HG03378 (cell line): ENCODE measurements at regions not wholly inside any gene's neighbourhood (a gene's known extent, or its start where the extent isn't known, plus 50 kb on each side); places are given as distances from the start of the nearest gene placed in this dataset.

Experiments used
- ATAC-seq: cut with Tn5 transposase; IDR thresholded peaks from one replicate; pipeline ENCODE4 v1.9.1; 2021; ENCODE audit warnings: mild to moderate bottlenecking, moderate library complexity; ENCODE audit not compliant: unreplicated experiment

- no peak for ATAC-seq
Observed at GRCh38 chr11:30153008-30153407, 77.8 kb upstream of the FSHB start.

GRCh38 chr11:30155428-30155827 lies 75.4 kb upstream of the FSHB start:
- ATAC-seq: no peak

DNA sequence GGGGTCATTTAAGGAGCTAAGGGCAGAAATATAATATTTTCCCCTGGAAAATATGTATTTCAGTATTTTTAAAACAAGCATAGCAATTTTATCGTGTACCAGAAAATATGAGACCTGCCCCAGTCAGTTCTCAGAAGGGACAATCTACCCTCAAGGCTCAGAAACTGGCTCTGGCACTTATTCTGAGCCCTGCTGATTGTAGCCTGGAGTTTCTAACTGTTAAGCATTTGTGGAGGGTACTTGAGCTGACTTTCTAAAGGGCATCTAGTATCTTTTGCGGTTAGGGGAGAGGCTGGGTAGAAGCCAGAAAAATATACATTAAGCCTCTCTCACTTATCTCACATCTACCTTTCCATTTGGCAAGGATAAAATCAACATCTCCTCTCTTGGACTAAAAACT lies 71.3 kb upstream of the FSHB start:
- ATAC-seq: no peak

- ATAC-seq: no peak
Observed at GRCh38 chr11:30165652-30166051, 65.2 kb upstream of the FSHB start.

GRCh38 chr11:30171661-30172060 lies 59.2 kb upstream of the FSHB start:
- no peak for ATAC-seq

DNA sequence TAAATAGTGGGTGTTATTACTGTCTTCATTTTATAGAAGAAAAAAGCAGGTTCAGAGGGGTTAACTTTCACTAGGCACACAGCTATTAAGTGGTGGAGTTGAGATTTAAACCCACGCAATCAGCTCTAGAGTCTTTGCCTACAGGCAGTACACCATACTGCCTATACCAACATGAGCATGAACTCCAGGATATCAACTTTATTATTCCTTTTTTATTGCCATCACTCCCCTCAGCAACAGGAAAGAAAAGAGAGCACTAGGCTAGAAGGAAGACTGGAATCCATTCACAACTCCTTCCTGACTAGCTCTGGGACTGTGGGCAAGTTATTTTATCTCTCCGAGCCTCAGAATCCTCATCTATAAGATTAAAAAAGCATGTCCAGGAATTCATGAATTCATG lies 58.7 kb upstream of the FSHB start:
- ATAC-seq: no peak

DNA sequence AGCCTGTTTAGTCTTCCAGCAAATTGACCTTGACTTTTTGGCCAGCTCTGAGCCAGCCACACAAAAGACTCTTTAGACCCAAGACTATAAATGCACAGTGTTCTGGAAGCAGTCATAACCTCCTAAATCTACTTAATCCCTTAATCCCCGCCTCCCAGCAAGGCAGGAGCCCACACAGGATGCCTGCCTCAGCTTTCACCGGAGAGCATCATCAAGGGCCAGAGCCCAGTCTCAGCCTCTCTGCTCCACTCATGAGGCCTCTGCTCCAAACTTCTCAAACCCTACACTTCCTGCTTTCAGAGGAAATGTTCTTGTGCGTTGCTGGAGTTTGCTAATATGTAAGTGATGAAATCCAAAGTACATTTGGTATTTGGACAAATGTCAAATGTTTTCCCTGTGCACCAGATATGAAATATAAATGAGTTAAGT lies 57.9 kb upstream of the FSHB start:
- ATAC-seq: no peak

- no peak for ATAC-seq
Observed at GRCh38 chr11:30174265-30175020, 56.4 kb upstream of the FSHB start.
